Activated T-cell treated with anti-CD3 and anti-CD28 coated beads, Interleukin-2, amount 50 U/mL, for 1 hour (primary cell): ENCODE measurements at regions not wholly inside any gene's neighbourhood (a gene's known extent, or its start where the extent isn't known, plus 50 kb on each side); places are given as distances from the start of the nearest gene placed in this dataset.

Source experiments
- DNase-seq: peaks from one replicate; pipeline ENCODE4 v3.0.0-alpha.2; 2020

GRCh38 chr14:62027958-62028357 is 265.7 kb downstream of the SNAPC1 start:
- DNase-seq, result no peak

GRCh38 chr14:62029569-62029924 is 267.3 kb downstream of the SNAPC1 start:
- DNase-seq, result no peak

- no peak for DNase-seq
Observed at GRCh38 chr14:62030387-62030786, 268.2 kb downstream of the SNAPC1 start.

- no peak for DNase-seq
Observed at GRCh38 chr14:62031504-62031903, 269.3 kb downstream of the SNAPC1 start.

GRCh38 chr14:62053188-62053587 is 291.0 kb downstream of the SNAPC1 start:
- DNase-seq, result no peak

- DNase-seq, result no peak
Observed at GRCh38 chr14:62056789-62057188, 294.6 kb downstream of the SNAPC1 start.

GRCh38 chr14:62062645-62063044 is 300.4 kb downstream of the SNAPC1 start:
- DNase-seq, result no peak

GRCh38 chr14:62064751-62065323 is 302.6 kb downstream of the SNAPC1 start:
- no peak for DNase-seq

GRCh38 chr14:62066304-62066703 is 304.1 kb downstream of the SNAPC1 start:
- no peak for DNase-seq

- no peak for DNase-seq
Observed at GRCh38 chr14:62071039-62071438, 308.8 kb downstream of the SNAPC1 start.

GRCh38 chr14:62076368-62076767 is 314.1 kb downstream of the SNAPC1 start:
- DNase-seq, result no peak

- no peak for DNase-seq
Observed at GRCh38 chr14:62076825-62077605, 314.8 kb downstream of the SNAPC1 start.

GRCh38 chr14:62077676-62078261 is 315.5 kb downstream of the SNAPC1 start:
- DNase-seq, result no peak

GRCh38 chr14:62079038-62079437 is 316.8 kb downstream of the SNAPC1 start:
- no peak for DNase-seq

- no peak for DNase-seq
Observed at GRCh38 chr14:62081012-62081612, 318.9 kb downstream of the SNAPC1 start.

- DNase-seq, result no peak
Observed at GRCh38 chr14:62081951-62082350, 319.7 kb downstream of the SNAPC1 start.

- DNase-seq, result no peak
Observed at GRCh38 chr14:62082779-62083178, 320.6 kb downstream of the SNAPC1 start.

GRCh38 chr14:62084020-62084419 is 321.8 kb downstream of the SNAPC1 start:
- DNase-seq, result no peak

- no peak for DNase-seq
Observed at GRCh38 chr14:62087191-62087590, 325.0 kb downstream of the SNAPC1 start.

- DNase-seq, result no peak
Observed at GRCh38 chr14:62093736-62094135, 331.5 kb downstream of the SNAPC1 start.

GRCh38 chr14:62097072-62097471 is 334.9 kb downstream of the SNAPC1 start:
- DNase-seq, result no peak

- no peak for DNase-seq
Observed at GRCh38 chr14:62097824-62098223, 335.6 kb downstream of the SNAPC1 start.

GRCh38 chr14:62098357-62098756 is 336.1 kb downstream of the SNAPC1 start:
- DNase-seq, result no peak

- DNase-seq, result no peak
Observed at GRCh38 chr14:62099091-62099490, 336.9 kb downstream of the SNAPC1 start.
